ENCODE measurements at regions not wholly inside any gene's neighbourhood (a gene's known extent, or its start where the extent isn't known, plus 50 kb on each side); places are given as distances from the start of the nearest gene placed in this dataset.
"Not testable (repeated sequence)": the region's sequence is repeated elsewhere in the genome, so short reads cannot be mapped to it uniquely, and the experiment has no call there.

DNA sequence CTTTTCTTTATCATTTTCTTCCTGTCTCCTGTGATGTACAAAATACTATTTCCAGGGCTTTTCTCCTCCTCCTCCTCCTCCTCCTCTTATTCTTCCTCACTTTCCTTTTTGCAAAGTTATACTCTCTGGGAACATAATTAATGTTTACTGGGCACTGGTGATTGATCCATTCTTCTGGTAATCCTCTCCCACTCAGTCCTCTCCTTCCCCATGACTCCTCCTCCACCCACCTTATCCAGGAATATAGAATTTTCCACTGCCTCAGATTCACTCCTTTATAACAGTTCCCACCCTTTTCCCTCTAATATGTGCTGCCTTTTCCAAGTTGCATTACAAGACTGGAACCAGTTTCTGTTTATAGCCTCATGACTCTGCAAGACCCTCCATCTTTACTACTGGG is 62.5 kb upstream of the IYD start:
- no peak for DNase-seq (ENCODE audit: low read depth)
- no peak overlapping the region for H3K4me3 ChIP-seq (ENCODE audit: low read depth, low read length)
- ChIA-PET POLR2A (no interaction called here), CTCF (interaction anchor here (1.2 kb wide), 2 partner anchors 12 to 14 kb away, joined by 3 to 4 read pairs; no protein-coding TSS in a partner anchor)
- 0 out of 2 replicates have a peak, but pooled peaks cover 1% of the 10 kb centered on the region for H3K27me3 ChIP-seq (ENCODE audit: control insufficient read depth, insufficient read depth, low read length)
- H3K36me3 ChIP-seq (ENCODE audit: control insufficient read depth, insufficient read depth, low read length): no peaks in the 10 kb centered on the region
- TF ChIP-seq, protein P1, sequence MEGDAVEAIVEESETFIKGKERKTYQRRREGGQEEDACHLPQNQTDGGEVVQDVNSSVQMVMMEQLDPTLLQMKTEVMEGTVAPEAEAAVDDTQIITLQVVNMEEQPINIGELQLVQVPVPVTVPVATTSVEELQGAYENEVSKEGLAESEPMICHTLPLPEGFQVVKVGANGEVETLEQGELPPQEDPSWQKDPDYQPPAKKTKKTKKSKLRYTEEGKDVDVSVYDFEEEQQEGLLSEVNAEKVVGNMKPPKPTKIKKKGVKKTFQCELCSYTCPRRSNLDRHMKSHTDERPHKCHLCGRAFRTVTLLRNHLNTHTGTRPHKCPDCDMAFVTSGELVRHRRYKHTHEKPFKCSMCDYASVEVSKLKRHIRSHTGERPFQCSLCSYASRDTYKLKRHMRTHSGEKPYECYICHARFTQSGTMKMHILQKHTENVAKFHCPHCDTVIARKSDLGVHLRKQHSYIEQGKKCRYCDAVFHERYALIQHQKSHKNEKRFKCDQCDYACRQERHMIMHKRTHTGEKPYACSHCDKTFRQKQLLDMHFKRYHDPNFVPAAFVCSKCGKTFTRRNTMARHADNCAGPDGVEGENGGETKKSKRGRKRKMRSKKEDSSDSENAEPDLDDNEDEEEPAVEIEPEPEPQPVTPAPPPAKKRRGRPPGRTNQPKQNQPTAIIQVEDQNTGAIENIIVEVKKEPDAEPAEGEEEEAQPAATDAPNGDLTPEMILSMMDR (IDR thresholded peaks at IDR 0.05; ENCODE audit: insufficient read depth, low read depth, low read length): no peak

- no peaks in the 10 kb centered on the region for H3K36me3 ChIP-seq (ENCODE audit: control insufficient read depth, insufficient read depth, low read length)
- DNase-seq (ENCODE audit: low read depth): no peak
- TF ChIP-seq, protein P1 (IDR thresholded peaks at IDR 0.05; ENCODE audit: insufficient read depth, low read depth, low read length): no peak
- no peak overlapping the region for H3K4me3 ChIP-seq (ENCODE audit: low read depth, low read length)
- ChIA-PET POLR2A (no interaction called here), CTCF (interaction anchor here (0.6 to 1.3 kb wide), 5 partner anchors 9 to 238 kb away, joined by 3 to 5 read pairs (median 3); partner anchors contain the start of gene ULBP3)
- H3K27me3 ChIP-seq (ENCODE audit: control insufficient read depth, insufficient read depth, low read length): 0 out of 2 replicates have a peak, but pooled peaks cover 1% of the 10 kb centered on the region
Observed at GRCh38 chr6:150307520-150307919, 61.3 kb upstream of the IYD start.

GRCh38 chr6:150308812-150309645 is 59.8 kb upstream of the IYD start:
- ChIA-PET POLR2A (no interaction called here), CTCF (no interaction called here)
- TF ChIP-seq, protein P1 (IDR thresholded peaks at IDR 0.05; ENCODE audit: insufficient read depth, low read depth, low read length): no peak
- Histone ChIP-seq H3K4me3 (ENCODE audit: low read depth, low read length) (no peak overlapping the region), H3K36me3 (ENCODE audit: control insufficient read depth, insufficient read depth, low read length) (no peaks in the 10 kb centered on the region), H3K27me3 (ENCODE audit: control insufficient read depth, insufficient read depth, low read length) (peaks cover 1% of the 10 kb centered on the region; the same call in 1 of the 2 replicates)
- no peak for DNase-seq (ENCODE audit: low read depth)

- TF ChIP-seq, protein P1 (IDR thresholded peaks at IDR 0.05; ENCODE audit: insufficient read depth, low read depth, low read length): no peak
- Histone ChIP-seq H3K4me3 (ENCODE audit: low read depth, low read length) (no peak overlapping the region), H3K36me3 (ENCODE audit: control insufficient read depth, insufficient read depth, low read length) (no peaks in the 10 kb centered on the region), H3K27me3 (ENCODE audit: control insufficient read depth, insufficient read depth, low read length) (peaks cover 1% of the 10 kb centered on the region; the same call in 1 of the 2 replicates)
- ChIA-PET CTCF (interaction anchor here (1.1 kb wide), 1 partner anchor 229 kb away, joined by 3 read pairs; no protein-coding TSS in a partner anchor), POLR2A (no interaction called here)
- no peak for DNase-seq (ENCODE audit: low read depth)
Observed at GRCh38 chr6:150310539-150310938, 58.3 kb upstream of the IYD start.

DNA sequence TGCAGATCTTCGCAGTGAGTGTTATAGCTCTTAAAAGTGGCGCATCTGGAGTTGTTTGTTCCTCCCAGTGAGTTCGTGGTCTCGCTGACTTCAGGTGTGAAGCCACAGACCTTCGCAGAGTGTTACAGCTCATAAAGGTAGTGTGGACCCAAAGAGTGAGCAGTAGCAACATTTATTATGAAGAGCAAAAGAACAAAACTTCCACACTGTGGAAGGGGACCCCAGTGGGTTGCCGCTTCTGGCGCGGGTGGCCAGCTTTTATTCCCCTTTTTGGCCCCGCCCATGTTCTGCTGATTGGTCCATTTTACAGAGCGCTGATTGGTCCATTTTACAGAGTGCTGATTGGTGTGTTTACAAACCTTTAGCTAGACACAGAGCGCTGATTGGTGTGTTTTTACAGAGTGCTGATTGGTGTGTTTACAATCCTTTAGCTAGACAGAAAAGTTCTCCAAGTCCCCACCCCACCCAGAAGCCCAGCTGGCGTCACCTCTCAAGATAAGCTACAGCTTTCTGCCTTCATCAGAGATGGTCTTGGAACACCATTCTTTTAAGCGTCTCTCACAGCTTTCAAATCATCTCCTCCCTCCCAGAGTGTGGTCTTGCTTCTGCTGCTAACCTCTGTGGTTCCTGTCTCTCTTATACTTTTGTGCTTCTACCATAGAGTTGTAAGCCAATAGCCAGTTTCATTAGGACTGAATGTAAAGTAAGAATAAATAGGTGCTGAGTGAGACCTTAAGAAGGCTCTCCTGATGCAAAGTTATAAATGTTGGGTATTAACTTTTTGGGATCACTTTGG is 57.5 kb upstream of the IYD start:
- H3K27me3 ChIP-seq (ENCODE audit: control insufficient read depth, insufficient read depth, low read length); H3K4me3 ChIP-seq (ENCODE audit: low read depth, low read length); H3K36me3 ChIP-seq (ENCODE audit: control insufficient read depth, insufficient read depth, low read length); DNase-seq (ENCODE audit: low read depth); POLR2A ChIA-PET: not testable (repeated sequence)
- CTCF ChIA-PET: interaction anchor here (1.1 kb wide), 1 partner anchor 230 kb away, joined by 3 read pairs; no protein-coding TSS in a partner anchor

All from BJ (cell line).